ENCODE measurements at regions not wholly inside any gene's neighbourhood (a gene's known extent, or its start where the extent isn't known, plus 50 kb on each side); places are given as distances from the start of the nearest gene placed in this dataset.

- DNase-seq, result no peak
These were observed 85.4 kb upstream of the THBS2 start for GRCh38 chr6:169339025-169339424.

GRCh38 chr6:169337886-169338445 is 84.3 kb upstream of the THBS2 start:
- no peak for DNase-seq

- no peak for DNase-seq
These were observed 81.7 kb upstream of the THBS2 start for GRCh38 chr6:169335301-169335700.

- no peak for DNase-seq
These were observed 78.6 kb upstream of the THBS2 start for GRCh38 chr6:169332250-169332649.

GRCh38 chr6:169328112-169328801 is 74.6 kb upstream of the THBS2 start:
- no peak for DNase-seq

GRCh38 chr6:169326067-169326799 is 72.6 kb upstream of the THBS2 start:
- peak; percentile 9 for DNase-seq

GRCh38 chr6:169324656-169325459 is 71.2 kb upstream of the THBS2 start:
- no peak for DNase-seq

- no peak for DNase-seq
These were observed 70.4 kb upstream of the THBS2 start for GRCh38 chr6:169324086-169324485.

GRCh38 chr6:169323221-169323620 is 69.6 kb upstream of the THBS2 start:
- no peak for DNase-seq

- no peak for DNase-seq
These were observed 67.9 kb upstream of the THBS2 start for GRCh38 chr6:169321546-169321945.

- DNase-seq, result no peak
These were observed 66.4 kb upstream of the THBS2 start for GRCh38 chr6:169320013-169320412.

- no peak for DNase-seq
These were observed 64.0 kb upstream of the THBS2 start for GRCh38 chr6:169317441-169318202.

- no peak for DNase-seq
These were observed 63.0 kb upstream of the THBS2 start for GRCh38 chr6:169316651-169317050.

GRCh38 chr6:169315830-169316614 is 62.4 kb upstream of the THBS2 start:
- no peak for DNase-seq

GRCh38 chr6:169313347-169314010 is 59.8 kb upstream of the THBS2 start:
- DNase-seq, result no peak

- no peak for DNase-seq
These were observed 59.2 kb upstream of the THBS2 start for GRCh38 chr6:169312658-169313346.

GRCh38 chr6:169310983-169311382 is 57.3 kb upstream of the THBS2 start:
- DNase-seq, result no peak
